Ascending aorta (tissue), 2 donors: ENCODE measurements at regions not wholly inside any gene's neighbourhood (a gene's known extent, or its start where the extent isn't known, plus 50 kb on each side); places are given as distances from the start of the nearest gene placed in this dataset.

Experiments
- DNase-seq, 2 donors: peaks; one replicate each; pipeline ENCODE4 v3.0.0-alpha.2; 2019; ENCODE audit warnings: low spot score in 2 of 2
- H3K27ac ChIP-seq, 2 donors: fragments of 200-600 bp; sonication (generic); one replicate each; pipeline ENCODE4 v1.5.1; 2016 to 2017; ENCODE audit warnings: mild to moderate bottlenecking in 1 of 2
- H3K27me3 ChIP-seq: fragments of 200-600 bp; sonication (generic); one replicate; pipeline ENCODE4 v1.5.1; 2017
- H3K36me3 ChIP-seq, 2 donors: fragments of 200-600 bp; sonication (generic); one replicate each; pipeline ENCODE4 v1.5.1; 2016
- H3K4me1 ChIP-seq, 2 donors: fragments of 200-600 bp; sonication (generic); one replicate each; pipeline ENCODE4 v1.5.1; 2016 to 2017; ENCODE audit warnings: mild to moderate bottlenecking in 1 of 2
- H3K4me3 ChIP-seq, 2 donors: fragments of 200-600 bp; sonication (generic); one replicate each; pipeline ENCODE4 v1.5.1; 2016 to 2017; ENCODE audit warnings: mild to moderate bottlenecking in 1 of 2
- H3K9me3 ChIP-seq, 2 donors: fragments of 200-600 bp; sonication (generic); one replicate each; pipeline ENCODE4 v1.5.1; 2016
- intact Hi-C: fragments of 100-400 bp; cut with DNase I; formaldehyde crosslinking; loops from one replicate; pipeline ENCODE4 v1.15.1; 2023
- TF ChIP-seq, protein P1 (sequence below), 3 experiments: fragments of 200-600 bp in 2 of 3; fragments of 450-650 bp in 1 of 3; sonication (generic) in 2 of 3; IDR thresholded peaks; one replicate each; pipeline ENCODE4 v1.5.1; 2016 to 2019; ENCODE audit warnings: antibody characterized with exemption in 3 of 3, mild to moderate bottlenecking in 1 of 3, moderate library complexity in 1 of 3

DNA sequence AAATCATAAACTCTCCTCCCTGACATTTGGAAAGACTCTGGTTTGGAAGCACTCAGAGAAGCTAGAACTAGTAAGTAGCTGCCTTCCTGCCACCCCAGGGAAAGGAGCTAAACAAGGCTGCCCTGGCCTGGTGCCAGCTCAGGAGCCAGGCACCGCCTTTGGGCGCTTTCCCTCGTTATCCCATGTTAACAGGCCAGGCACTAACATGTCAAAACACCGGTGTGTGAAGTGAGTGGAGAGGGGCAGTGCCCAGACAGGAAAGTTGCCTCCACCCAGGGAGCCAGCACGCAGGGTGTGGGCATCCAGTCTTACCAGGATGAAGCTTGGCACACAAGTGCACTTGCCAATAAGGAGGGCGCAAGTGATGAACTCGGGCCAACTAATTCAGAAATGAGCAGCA lies 346.8 kb downstream of the RRAGC start:
- H3K27me3 ChIP-seq: no peaks in the 10 kb centered on the region
- intact Hi-C loops: no loop called here
- no peak overlapping the region for H3K4me3 ChIP-seq
- TF ChIP-seq, protein P1, sequence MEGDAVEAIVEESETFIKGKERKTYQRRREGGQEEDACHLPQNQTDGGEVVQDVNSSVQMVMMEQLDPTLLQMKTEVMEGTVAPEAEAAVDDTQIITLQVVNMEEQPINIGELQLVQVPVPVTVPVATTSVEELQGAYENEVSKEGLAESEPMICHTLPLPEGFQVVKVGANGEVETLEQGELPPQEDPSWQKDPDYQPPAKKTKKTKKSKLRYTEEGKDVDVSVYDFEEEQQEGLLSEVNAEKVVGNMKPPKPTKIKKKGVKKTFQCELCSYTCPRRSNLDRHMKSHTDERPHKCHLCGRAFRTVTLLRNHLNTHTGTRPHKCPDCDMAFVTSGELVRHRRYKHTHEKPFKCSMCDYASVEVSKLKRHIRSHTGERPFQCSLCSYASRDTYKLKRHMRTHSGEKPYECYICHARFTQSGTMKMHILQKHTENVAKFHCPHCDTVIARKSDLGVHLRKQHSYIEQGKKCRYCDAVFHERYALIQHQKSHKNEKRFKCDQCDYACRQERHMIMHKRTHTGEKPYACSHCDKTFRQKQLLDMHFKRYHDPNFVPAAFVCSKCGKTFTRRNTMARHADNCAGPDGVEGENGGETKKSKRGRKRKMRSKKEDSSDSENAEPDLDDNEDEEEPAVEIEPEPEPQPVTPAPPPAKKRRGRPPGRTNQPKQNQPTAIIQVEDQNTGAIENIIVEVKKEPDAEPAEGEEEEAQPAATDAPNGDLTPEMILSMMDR (IDR thresholded peaks at IDR 0.05): no peak
- no peak overlapping the region for H3K27ac ChIP-seq
- H3K9me3 ChIP-seq: no peaks in the 10 kb centered on the region
- H3K36me3 ChIP-seq: no peaks in the 10 kb centered on the region
- H3K4me1 ChIP-seq: no peaks in the 10 kb centered on the region
- no peak for DNase-seq

DNA sequence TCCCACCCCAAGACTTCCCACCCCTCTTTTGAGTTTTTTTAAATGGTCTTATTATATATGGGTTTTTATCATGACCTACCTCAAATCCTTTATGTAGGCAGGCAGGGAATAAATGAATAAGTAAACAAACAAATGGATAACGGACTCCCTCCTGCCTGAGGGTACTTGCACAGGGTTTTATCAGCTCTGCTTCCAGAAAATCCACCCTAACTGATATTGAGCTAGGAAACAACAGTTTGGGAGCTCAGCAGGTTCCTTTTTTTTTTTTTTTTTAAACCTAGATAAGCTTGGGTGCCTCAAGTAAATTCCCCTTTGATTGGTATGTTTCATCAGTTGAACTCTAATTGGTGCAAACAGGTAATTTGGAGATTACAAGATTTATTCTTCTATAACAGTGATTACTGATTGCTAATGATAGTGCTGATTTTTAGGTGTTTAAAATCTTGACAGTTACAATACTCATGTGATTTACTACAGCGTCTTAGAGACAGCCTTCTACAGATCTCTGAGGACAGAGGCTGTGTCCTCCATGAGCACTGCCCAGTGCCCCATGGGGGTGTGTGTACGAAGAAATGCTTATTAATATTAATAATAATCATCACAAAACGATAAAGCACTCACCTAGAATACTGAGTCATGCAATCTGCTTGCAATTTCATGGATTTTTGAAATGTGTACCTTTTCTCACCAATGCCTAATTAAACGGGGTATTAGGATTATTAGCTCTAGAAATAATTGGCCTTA lies 347.4 kb downstream of the RRAGC start:
- Histone ChIP-seq H3K36me3 (no peaks in the 10 kb centered on the region), H3K27ac (no peak overlapping the region), H3K4me1 (no peaks in the 10 kb centered on the region), H3K27me3 (no peaks in the 10 kb centered on the region), H3K9me3 (no peaks in the 10 kb centered on the region), H3K4me3 (no peak overlapping the region)
- TF ChIP-seq, protein P1 (IDR thresholded peaks at IDR 0.05): no peak
- intact Hi-C loops: no loop called here
- no peak for DNase-seq

DNA sequence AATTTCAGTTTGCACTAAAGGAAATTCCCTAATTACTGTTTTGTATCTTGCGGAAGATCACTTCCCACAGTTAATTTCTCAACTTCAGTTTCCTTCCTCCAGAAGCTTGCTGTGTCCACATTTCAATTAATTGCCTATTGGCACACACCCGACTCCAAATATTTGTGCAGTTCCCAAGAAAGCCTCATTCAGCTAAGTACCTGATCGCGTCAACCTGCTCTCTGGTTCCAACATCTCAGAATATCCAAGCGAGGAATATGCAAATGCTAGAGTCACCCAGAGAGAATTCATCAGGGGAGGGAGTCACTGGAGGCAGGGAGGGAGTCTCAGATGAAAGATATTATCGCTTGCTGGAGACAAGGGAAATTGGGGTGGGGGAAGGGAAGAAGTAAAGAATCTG lies 351.3 kb downstream of the RRAGC start:
- Histone ChIP-seq H3K36me3 (no peaks in the 10 kb centered on the region), H3K9me3 (no peaks in the 10 kb centered on the region), H3K4me3 (no peak overlapping the region), H3K27ac (no peak overlapping the region), H3K4me1 (no peaks in the 10 kb centered on the region), H3K27me3 (no peaks in the 10 kb centered on the region)
- TF ChIP-seq, protein P1 (IDR thresholded peaks at IDR 0.05): no peak
- intact Hi-C loops: no loop called here
- DNase-seq: no peak

DNA sequence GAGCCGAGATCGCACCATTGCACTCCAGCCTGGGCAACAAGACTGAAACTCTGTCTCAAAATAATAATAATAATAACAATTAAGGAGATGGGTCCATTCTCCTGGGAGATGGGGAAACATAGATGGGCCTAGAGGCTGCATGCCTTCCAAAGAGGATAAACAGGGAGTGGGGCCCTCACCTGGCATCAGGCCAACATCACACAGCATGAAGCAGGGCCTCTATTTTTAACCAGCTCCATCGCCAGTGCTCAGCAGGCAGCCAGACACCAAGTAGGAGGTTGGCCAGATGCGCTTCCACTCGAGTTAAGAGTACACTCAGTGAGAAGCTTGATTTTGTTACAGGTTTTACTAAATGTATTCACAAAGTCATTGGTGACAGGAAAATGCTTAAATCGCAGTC lies 352.0 kb downstream of the RRAGC start:
- Histone ChIP-seq H3K4me3 (no peak overlapping the region), H3K9me3 (no peaks in the 10 kb centered on the region), H3K4me1 (no peaks in the 10 kb centered on the region), H3K27ac (no peak overlapping the region), H3K27me3 (no peaks in the 10 kb centered on the region), H3K36me3 (no peaks in the 10 kb centered on the region)
- TF ChIP-seq, protein P1 (IDR thresholded peaks at IDR 0.05): no peak
- DNase-seq: no peak
- intact Hi-C loops: no loop called here

DNA sequence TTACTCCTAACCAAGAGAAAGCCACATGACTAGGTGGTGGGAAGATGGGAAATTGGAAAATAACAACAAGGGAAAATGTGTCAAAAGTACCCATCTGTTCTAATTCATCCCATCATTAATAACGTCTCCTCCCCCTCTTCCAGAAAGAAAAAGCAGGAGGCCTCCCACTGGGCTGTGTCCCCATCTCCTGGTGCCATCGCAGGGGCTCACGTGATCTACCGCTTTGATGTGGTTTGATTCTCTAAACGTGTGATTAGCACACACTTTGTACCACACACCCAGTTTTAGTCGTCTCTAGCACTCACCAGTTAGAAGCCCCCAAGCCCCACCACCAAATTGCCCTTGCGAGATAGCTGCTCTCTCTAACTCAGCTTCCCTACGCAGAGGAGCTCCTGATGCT lies 353.6 kb downstream of the RRAGC start:
- H3K27ac ChIP-seq: no peak overlapping the region
- intact Hi-C loops: no loop called here
- TF ChIP-seq, protein P1 (IDR thresholded peaks at IDR 0.05): no peak
- H3K4me1 ChIP-seq: no peaks in the 10 kb centered on the region
- no peaks in the 10 kb centered on the region for H3K36me3 ChIP-seq
- H3K4me3 ChIP-seq: no peak overlapping the region
- no peaks in the 10 kb centered on the region for H3K9me3 ChIP-seq
- no peak for DNase-seq
- no peaks in the 10 kb centered on the region for H3K27me3 ChIP-seq

- H3K4me1 ChIP-seq: no peaks in the 10 kb centered on the region
- H3K9me3 ChIP-seq: no peaks in the 10 kb centered on the region
- no peaks in the 10 kb centered on the region for H3K36me3 ChIP-seq
- TF ChIP-seq, protein P1 (IDR thresholded peaks at IDR 0.05): no peak
- H3K27me3 ChIP-seq: no peaks in the 10 kb centered on the region
- no peak overlapping the region for H3K27ac ChIP-seq
- no peak overlapping the region for H3K4me3 ChIP-seq
- no peak for DNase-seq
- intact Hi-C loops: no loop called here
These were observed 356.8 kb downstream of the RRAGC start for GRCh38 chr1:38502758-38503157.
